Nephron (organoid): ENCODE measurements at regions not wholly inside any gene's neighbourhood (a gene's known extent, or its start where the extent isn't known, plus 50 kb on each side); places are given as distances from the start of the nearest gene placed in this dataset.

Experiments used
- H3K27ac Mint-ChIP-seq, 3 experiments: 2 replicates each; pipeline ENCODE4 v1.8.0; 2020; ENCODE audit warnings: mixed read lengths in 3 of 3, mild to moderate bottlenecking in 2 of 3, moderate library complexity in 1 of 3
- H3K27me3 Mint-ChIP-seq: 2 replicates; pipeline ENCODE4 v1.8.0; 2021; ENCODE audit warnings: low read depth, mild to moderate bottlenecking, moderate library complexity, mixed read lengths
- H3K36me3 Mint-ChIP-seq: 2 replicates; pipeline ENCODE4 v1.8.0; 2020; ENCODE audit warnings: low read depth, mixed read lengths
- H3K4me1 Mint-ChIP-seq: 2 replicates; pipeline ENCODE4 v1.8.0; 2020; ENCODE audit warnings: mixed read lengths
- H3K4me3 Mint-ChIP-seq, 3 experiments: 2 replicates each; pipeline ENCODE4 v1.8.0; 2020; ENCODE audit warnings: mild to moderate bottlenecking in 3 of 3, mixed read lengths in 3 of 3, moderate library complexity in 2 of 3
- H3K9me3 Mint-ChIP-seq: 2 replicates; pipeline ENCODE4 v1.8.0; 2020; ENCODE audit warnings: mixed read lengths
- CTCF ChIP-seq, 3 experiments: fragments of 200-600 bp; sonication (generic); IDR thresholded peaks; one replicate each; pipeline ENCODE4 v1.5.0; 2021; ENCODE audit warnings: antibody characterized with exemption in 3 of 3; ENCODE audit not compliant: unreplicated experiment in 3 of 3

GRCh38 chr20:53803492-53804155 lies 210.0 kb upstream of the ZNF217 start:
- Mint-ChIP-seq H3K4me3 (no peak overlapping the region), H3K27ac (no peak overlapping the region), H3K4me1 (no peaks in the 10 kb centered on the region), H3K9me3 (no peaks in the 10 kb centered on the region), H3K27me3 (peaks cover 6% of the 10 kb centered on the region), H3K36me3 (no peaks in the 10 kb centered on the region)
- TF ChIP-seq CTCF (IDR thresholded peaks at IDR 0.05; ENCODE audit: unreplicated experiment in 3 of 3) = no peak

GRCh38 chr20:53801609-53802370 lies 208.2 kb upstream of the ZNF217 start:
- Mint-ChIP-seq H3K4me1 (no peaks in the 10 kb centered on the region), H3K27me3 (peaks cover 6% of the 10 kb centered on the region), H3K36me3 (no peaks in the 10 kb centered on the region), H3K27ac (no peak overlapping the region), H3K4me3 (no peak overlapping the region), H3K9me3 (no peaks in the 10 kb centered on the region)
- no peak for TF ChIP-seq CTCF (IDR thresholded peaks at IDR 0.05; ENCODE audit: unreplicated experiment in 3 of 3)

GRCh38 chr20:53800883-53801604 lies 207.4 kb upstream of the ZNF217 start:
- no peak overlapping the region for H3K27ac Mint-ChIP-seq
- peaks cover 6% of the 10 kb centered on the region for H3K27me3 Mint-ChIP-seq
- no peaks in the 10 kb centered on the region for H3K36me3 Mint-ChIP-seq
- no peak for TF ChIP-seq CTCF (IDR thresholded peaks at IDR 0.05; ENCODE audit: unreplicated experiment in 3 of 3)
- no peaks in the 10 kb centered on the region for H3K4me1 Mint-ChIP-seq
- H3K9me3 Mint-ChIP-seq = no peaks in the 10 kb centered on the region
- H3K4me3 Mint-ChIP-seq = no peak overlapping the region

- Mint-ChIP-seq H3K4me1 (no peaks in the 10 kb centered on the region), H3K9me3 (no peaks in the 10 kb centered on the region), H3K27ac (no peak overlapping the region), H3K4me3 (no peak overlapping the region), H3K27me3 (peaks cover 5% of the 10 kb centered on the region), H3K36me3 (no peaks in the 10 kb centered on the region)
- no peak for TF ChIP-seq CTCF (IDR thresholded peaks at IDR 0.05; ENCODE audit: unreplicated experiment in 3 of 3)
Observed at GRCh38 chr20:53800418-53800817, 206.8 kb upstream of the ZNF217 start.

- no peaks in the 10 kb centered on the region for H3K36me3 Mint-ChIP-seq
- no peak overlapping the region for H3K27ac Mint-ChIP-seq
- no peak overlapping the region for H3K4me3 Mint-ChIP-seq
- H3K9me3 Mint-ChIP-seq = no peaks in the 10 kb centered on the region
- TF ChIP-seq CTCF (IDR thresholded peaks at IDR 0.05; ENCODE audit: unreplicated experiment in 3 of 3) = no peak
- peaks cover 3% of the 10 kb centered on the region for H3K4me1 Mint-ChIP-seq
- H3K27me3 Mint-ChIP-seq = no peaks in the 10 kb centered on the region
Observed at GRCh38 chr20:53797085-53797484, 203.4 kb upstream of the ZNF217 start.
